ENCODE measurements at regions not wholly inside any gene's neighbourhood (a gene's known extent, or its start where the extent isn't known, plus 50 kb on each side); places are given as distances from the start of the nearest gene placed in this dataset.
"Not testable (repeated sequence)": the region's sequence is repeated elsewhere in the genome, so short reads cannot be mapped to it uniquely, and the experiment has no call there.

DNA sequence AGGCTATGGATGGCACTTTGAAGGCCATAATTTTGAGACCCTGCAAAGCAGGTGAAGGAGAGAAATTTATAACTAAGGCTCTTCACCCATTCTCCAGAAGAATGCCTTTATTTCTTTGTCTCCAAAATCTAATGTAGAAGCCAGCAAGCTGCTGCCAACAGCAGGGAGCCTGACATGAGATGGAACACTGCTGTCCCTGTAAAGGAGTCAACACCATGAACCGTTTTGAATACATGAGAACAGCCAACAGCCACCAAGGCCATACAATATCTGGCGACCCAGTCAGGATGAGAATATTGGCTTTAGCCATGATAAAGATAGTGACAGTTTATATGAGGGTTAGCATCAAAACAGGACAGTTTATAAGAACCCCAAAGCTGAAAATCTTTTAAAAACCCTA, 121.2 kb upstream of the LIFR start:
- no peak for DNase-seq

GRCh38 chr5:38678076-38678475, 121.6 kb upstream of the LIFR start:
- Mint-ChIP-seq H3K4me1 (no peaks in the 10 kb centered on the region), H3K9me3 (no peaks in the 10 kb centered on the region), H3K4me3 (no peak overlapping the region), H3K36me3 (no peaks in the 10 kb centered on the region), H3K27me3 (peaks cover 4% of the 10 kb centered on the region), H3K27ac (no peak overlapping the region)
- ATAC-seq (ENCODE audit: low read depth) (no peak), DNase-seq (no peak)
- POLR2A ChIA-PET, result no interaction called here

More for the DNA sequence above, 121.2 kb upstream of the LIFR start:
- Mint-ChIP-seq H3K27ac (no peak overlapping the region), H3K27me3 (peaks cover 4% of the 10 kb centered on the region), H3K9me3 (no peaks in the 10 kb centered on the region), H3K4me1 (no peaks in the 10 kb centered on the region), H3K4me3 (no peak overlapping the region), H3K36me3 (no peaks in the 10 kb centered on the region)
- no peak for ATAC-seq (ENCODE audit: low read depth)
- POLR2A ChIA-PET, result no interaction called here

DNA sequence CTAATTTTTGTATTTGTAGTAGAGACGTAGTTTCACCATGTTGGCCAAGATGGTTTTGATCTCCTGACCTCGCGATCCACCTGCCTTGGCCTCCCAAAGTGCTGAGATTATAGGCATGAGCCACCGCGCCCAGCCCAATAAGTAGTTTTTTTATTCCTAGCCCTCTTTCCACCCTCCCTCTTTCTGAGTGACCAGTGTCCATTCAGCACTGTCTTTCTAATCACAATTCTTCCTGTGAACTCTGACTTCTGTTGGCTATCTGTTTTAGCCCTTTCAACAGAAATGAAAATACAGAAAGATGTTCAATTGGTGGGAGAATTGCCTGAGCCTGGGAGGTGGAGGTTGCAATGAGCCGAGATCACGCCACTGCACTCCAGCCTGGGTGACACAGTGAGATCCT, 122.3 kb upstream of the LIFR start:
- ATAC-seq (ENCODE audit: low read depth); H3K36me3 Mint-ChIP-seq; H3K4me1 Mint-ChIP-seq; DNase-seq; H3K27ac Mint-ChIP-seq; H3K4me3 Mint-ChIP-seq; POLR2A ChIA-PET; H3K9me3 Mint-ChIP-seq; H3K27me3 Mint-ChIP-seq: not testable (repeated sequence)

- ATAC-seq (ENCODE audit: low read depth), result no peak
Measured at GRCh38 chr5:38680094-38680825, 123.8 kb upstream of the LIFR start.

DNA sequence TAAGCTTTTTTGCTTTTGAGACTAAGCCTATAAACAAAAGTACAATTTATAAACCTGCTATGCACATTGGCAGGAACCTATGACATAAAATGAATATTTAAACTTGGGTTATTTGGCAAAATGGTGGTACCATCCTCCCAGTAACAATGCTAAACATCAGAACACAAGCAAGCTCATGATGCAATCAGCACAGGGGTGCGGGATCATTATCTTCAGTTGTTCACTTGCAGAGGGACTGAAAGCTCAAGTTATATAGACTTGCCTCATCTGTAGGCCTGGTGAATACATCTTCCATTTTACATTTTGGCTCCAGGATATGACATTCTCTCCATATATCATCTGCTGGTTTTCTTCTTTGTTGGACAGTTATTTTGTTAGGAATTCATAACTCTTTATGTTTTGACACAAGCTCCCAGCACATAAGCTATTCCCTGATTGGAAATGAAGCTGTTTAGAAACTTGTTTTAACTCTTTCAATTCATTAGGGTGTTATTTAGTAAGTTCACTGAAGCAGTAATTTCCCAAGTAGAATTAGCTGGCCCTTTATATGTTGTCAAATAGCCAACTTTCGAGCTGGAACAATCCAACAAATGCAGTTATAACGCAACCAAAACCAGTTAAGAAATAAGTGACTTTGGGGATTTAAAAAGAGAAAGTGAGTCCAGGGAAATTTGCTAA, 124.7 kb upstream of the LIFR start:
- ATAC-seq (ENCODE audit: low read depth), result no peak
- H3K27ac Mint-ChIP-seq, result no peak overlapping the region
- peaks cover 2% of the 10 kb centered on the region for H3K27me3 Mint-ChIP-seq
- H3K4me3 Mint-ChIP-seq, result no peak overlapping the region
- no peaks in the 10 kb centered on the region for H3K9me3 Mint-ChIP-seq
- H3K36me3 Mint-ChIP-seq, result no peaks in the 10 kb centered on the region
- H3K4me1 Mint-ChIP-seq, result no peaks in the 10 kb centered on the region
- POLR2A ChIA-PET, result no interaction called here
- DNase-seq, result no peak

More at GRCh38 chr5:38680094-38680825, 123.8 kb upstream of the LIFR start:
- Mint-ChIP-seq H3K4me1 (no peaks in the 10 kb centered on the region), H3K4me3 (no peak overlapping the region), H3K9me3 (no peaks in the 10 kb centered on the region), H3K36me3 (no peaks in the 10 kb centered on the region), H3K27me3 (peaks cover 2% of the 10 kb centered on the region), H3K27ac (no peak overlapping the region)
- no peak for DNase-seq
- POLR2A ChIA-PET, result no interaction called here

DNA sequence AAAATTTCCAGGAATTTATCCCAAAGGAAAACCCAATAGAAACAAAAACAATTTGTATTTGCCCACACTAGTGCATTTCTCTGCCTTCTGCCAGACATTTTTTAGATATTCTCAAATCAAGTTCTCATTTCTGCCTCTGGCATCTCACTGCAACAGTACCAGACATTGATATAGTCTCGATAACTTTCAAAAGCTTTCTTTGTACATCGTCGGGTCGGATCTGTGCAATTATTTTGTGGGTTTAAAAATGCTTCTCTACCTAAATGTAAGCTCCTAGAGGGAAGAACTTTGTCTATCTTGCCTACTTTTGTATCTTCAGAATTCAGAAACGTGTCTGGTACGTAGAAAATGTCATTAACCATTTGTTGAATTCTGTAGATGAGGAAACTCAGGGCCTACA, 125.5 kb upstream of the LIFR start:
- H3K9me3 Mint-ChIP-seq, result no peaks in the 10 kb centered on the region
- DNase-seq (no peak), ATAC-seq (ENCODE audit: low read depth) (no peak)
- POLR2A ChIA-PET, result no interaction called here
- no peaks in the 10 kb centered on the region for H3K4me1 Mint-ChIP-seq
- H3K4me3 Mint-ChIP-seq, result no peak overlapping the region
- peaks cover 2% of the 10 kb centered on the region for H3K27me3 Mint-ChIP-seq
- no peaks in the 10 kb centered on the region for H3K36me3 Mint-ChIP-seq
- no peak overlapping the region for H3K27ac Mint-ChIP-seq

DNA sequence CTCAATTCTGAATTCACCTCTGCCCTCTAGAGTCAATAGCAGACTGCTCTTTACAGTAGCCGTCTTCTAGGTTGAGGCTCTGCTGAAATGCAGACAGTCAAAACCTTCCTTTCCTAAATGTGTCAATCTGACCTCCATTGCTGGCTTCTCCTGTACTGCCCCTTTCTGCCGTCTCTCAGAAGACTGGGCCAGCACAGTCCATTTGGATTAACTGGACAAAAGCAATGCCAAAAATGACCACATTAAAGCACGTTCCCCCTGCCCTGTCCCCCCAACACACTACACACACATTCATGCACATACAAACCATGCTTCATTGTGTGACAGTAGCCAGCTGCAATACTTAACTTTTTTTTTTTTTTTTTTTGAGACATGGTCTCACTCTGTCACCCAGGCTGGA, 130.2 kb upstream of the LIFR start:
- Mint-ChIP-seq H3K4me3 (no peak overlapping the region), H3K9me3 (peaks cover 2% of the 10 kb centered on the region), H3K27ac (no peak overlapping the region), H3K36me3 (no peaks in the 10 kb centered on the region), H3K4me1 (no peaks in the 10 kb centered on the region), H3K27me3 (peaks cover 2% of the 10 kb centered on the region)
- ATAC-seq (ENCODE audit: low read depth), result no peak
- no peak for DNase-seq
- POLR2A ChIA-PET, result no interaction called here

GRCh38 chr5:38692346-38692745, 135.9 kb upstream of the LIFR start:
- peaks cover 2% of the 10 kb centered on the region for H3K9me3 Mint-ChIP-seq

GRCh38 chr5:38692781-38693527, 136.5 kb upstream of the LIFR start:
- no peak overlapping the region for H3K4me3 Mint-ChIP-seq
- ATAC-seq (ENCODE audit: low read depth) (no peak), DNase-seq (no peak)
- POLR2A ChIA-PET, result no interaction called here
- H3K4me1 Mint-ChIP-seq, result no peaks in the 10 kb centered on the region
- no peaks in the 10 kb centered on the region for H3K36me3 Mint-ChIP-seq
- no peak overlapping the region for H3K27ac Mint-ChIP-seq
- H3K27me3 Mint-ChIP-seq, result peaks cover 10% of the 10 kb centered on the region
- peaks cover 2% of the 10 kb centered on the region for H3K9me3 Mint-ChIP-seq

More at GRCh38 chr5:38692346-38692745, 135.9 kb upstream of the LIFR start:
- Mint-ChIP-seq H3K36me3 (no peaks in the 10 kb centered on the region), H3K4me1 (no peaks in the 10 kb centered on the region), H3K27me3 (peaks cover 10% of the 10 kb centered on the region), H3K4me3 (no peak overlapping the region), H3K27ac (no peak overlapping the region)
- ATAC-seq (ENCODE audit: low read depth), result no peak
- DNase-seq, result no peak
- POLR2A ChIA-PET, result no interaction called here

- H3K36me3 Mint-ChIP-seq, result no peaks in the 10 kb centered on the region
- DNase-seq (no peak), ATAC-seq (ENCODE audit: low read depth) (no peak)
- H3K27ac Mint-ChIP-seq, result no peak overlapping the region
- H3K4me1 Mint-ChIP-seq, result no peaks in the 10 kb centered on the region
- no peak overlapping the region for H3K4me3 Mint-ChIP-seq
- POLR2A ChIA-PET, result no interaction called here
- no peaks in the 10 kb centered on the region for H3K9me3 Mint-ChIP-seq
- peaks cover 8% of the 10 kb centered on the region for H3K27me3 Mint-ChIP-seq
Measured at GRCh38 chr5:38695021-38695958, 138.8 kb upstream of the LIFR start.

- H3K27me3 Mint-ChIP-seq, result peaks cover 8% of the 10 kb centered on the region
- no peaks in the 10 kb centered on the region for H3K9me3 Mint-ChIP-seq
- H3K27ac Mint-ChIP-seq, result no peak overlapping the region
- H3K4me1 Mint-ChIP-seq, result no peaks in the 10 kb centered on the region
- no peaks in the 10 kb centered on the region for H3K36me3 Mint-ChIP-seq
- DNase-seq, result no peak
- H3K4me3 Mint-ChIP-seq, result no peak overlapping the region
- ATAC-seq (ENCODE audit: low read depth), result no peak
- POLR2A ChIA-PET, result no interaction called here
Measured at GRCh38 chr5:38697013-38697412, 140.6 kb upstream of the LIFR start.

GRCh38 chr5:38705529-38705928, 140.3 kb upstream of the OSMR start:
- DNase-seq; POLR2A ChIA-PET; H3K36me3 Mint-ChIP-seq; H3K9me3 Mint-ChIP-seq; H3K4me1 Mint-ChIP-seq; H3K27ac Mint-ChIP-seq; ATAC-seq (ENCODE audit: low read depth); H3K4me3 Mint-ChIP-seq; H3K27me3 Mint-ChIP-seq: not testable (repeated sequence)

- H3K27ac Mint-ChIP-seq, result no peak overlapping the region
- H3K4me1 Mint-ChIP-seq, result no peaks in the 10 kb centered on the region
- no peaks in the 10 kb centered on the region for H3K36me3 Mint-ChIP-seq
- no peak for DNase-seq
- no peak overlapping the region for H3K4me3 Mint-ChIP-seq
- peaks cover 2% of the 10 kb centered on the region for H3K27me3 Mint-ChIP-seq
- no peak for ATAC-seq (ENCODE audit: low read depth)
- POLR2A ChIA-PET, result no interaction called here
- no peaks in the 10 kb centered on the region for H3K9me3 Mint-ChIP-seq
Measured at GRCh38 chr5:38706376-38706775, 139.4 kb upstream of the OSMR start.
